ENCODE measurements at regions not wholly inside any gene's neighbourhood (a gene's known extent, or its start where the extent isn't known, plus 50 kb on each side); places are given as distances from the start of the nearest gene placed in this dataset.

GRCh38 chr6:167208819-167209576 lies 51.2 kb upstream of the GPR31 start:
- H3K27ac ChIP-seq (replicated peaks in 1 of 4), result no peak overlapping the region
- no peak for DNase-seq (ENCODE audit: extremely low spot score)
- no peaks in the 10 kb centered on the region for H3K27me3 ChIP-seq
- TF ChIP-seq POLR2A (IDR thresholded peaks at IDR 0.05; ENCODE audit: low read depth), result no peak
- 77% methylated on average over 19 of the region's 21 CpGs for WGBS
- intact Hi-C loops (cut with DNase I), result no loop called here
- H3K9me3 ChIP-seq, result no peaks in the 10 kb centered on the region
- H3K4me3 ChIP-seq, result no peak overlapping the region
- peaks cover 0 to 3% (median 0%) of the 10 kb centered on the region in 4 donors for H3K4me1 ChIP-seq
- H3K36me3 ChIP-seq, result no peaks in the 10 kb centered on the region

GRCh38 chr6:167209577-167209975 lies 51.8 kb upstream of the GPR31 start:
- Histone ChIP-seq H3K36me3 (no peaks in the 10 kb centered on the region), H3K4me1 (peaks cover 0 to 3% (median 0%) of the 10 kb centered on the region in 4 donors), H3K27me3 (no peaks in the 10 kb centered on the region), H3K27ac (replicated peaks in 1 of 4) (no peak overlapping the region), H3K9me3 (no peaks in the 10 kb centered on the region), H3K4me3 (no peak overlapping the region)
- TF ChIP-seq, protein P1, sequence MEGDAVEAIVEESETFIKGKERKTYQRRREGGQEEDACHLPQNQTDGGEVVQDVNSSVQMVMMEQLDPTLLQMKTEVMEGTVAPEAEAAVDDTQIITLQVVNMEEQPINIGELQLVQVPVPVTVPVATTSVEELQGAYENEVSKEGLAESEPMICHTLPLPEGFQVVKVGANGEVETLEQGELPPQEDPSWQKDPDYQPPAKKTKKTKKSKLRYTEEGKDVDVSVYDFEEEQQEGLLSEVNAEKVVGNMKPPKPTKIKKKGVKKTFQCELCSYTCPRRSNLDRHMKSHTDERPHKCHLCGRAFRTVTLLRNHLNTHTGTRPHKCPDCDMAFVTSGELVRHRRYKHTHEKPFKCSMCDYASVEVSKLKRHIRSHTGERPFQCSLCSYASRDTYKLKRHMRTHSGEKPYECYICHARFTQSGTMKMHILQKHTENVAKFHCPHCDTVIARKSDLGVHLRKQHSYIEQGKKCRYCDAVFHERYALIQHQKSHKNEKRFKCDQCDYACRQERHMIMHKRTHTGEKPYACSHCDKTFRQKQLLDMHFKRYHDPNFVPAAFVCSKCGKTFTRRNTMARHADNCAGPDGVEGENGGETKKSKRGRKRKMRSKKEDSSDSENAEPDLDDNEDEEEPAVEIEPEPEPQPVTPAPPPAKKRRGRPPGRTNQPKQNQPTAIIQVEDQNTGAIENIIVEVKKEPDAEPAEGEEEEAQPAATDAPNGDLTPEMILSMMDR (IDR thresholded peaks at IDR 0.05), result no peak
- TF ChIP-seq POLR2AphosphoS5 (IDR thresholded peaks at IDR 0.05) (no peak), EP300 (IDR thresholded peaks at IDR 0.05) (no peak), POLR2A (IDR thresholded peaks at IDR 0.05; ENCODE audit: low read depth) (no peak)
- DNase-seq (ENCODE audit: extremely low spot score), result no peak
- intact Hi-C loops (cut with DNase I), result no loop called here
- 94% methylated on average over 9 of the region's 9 CpGs for whole genome bisulfite sequencing

DNA sequence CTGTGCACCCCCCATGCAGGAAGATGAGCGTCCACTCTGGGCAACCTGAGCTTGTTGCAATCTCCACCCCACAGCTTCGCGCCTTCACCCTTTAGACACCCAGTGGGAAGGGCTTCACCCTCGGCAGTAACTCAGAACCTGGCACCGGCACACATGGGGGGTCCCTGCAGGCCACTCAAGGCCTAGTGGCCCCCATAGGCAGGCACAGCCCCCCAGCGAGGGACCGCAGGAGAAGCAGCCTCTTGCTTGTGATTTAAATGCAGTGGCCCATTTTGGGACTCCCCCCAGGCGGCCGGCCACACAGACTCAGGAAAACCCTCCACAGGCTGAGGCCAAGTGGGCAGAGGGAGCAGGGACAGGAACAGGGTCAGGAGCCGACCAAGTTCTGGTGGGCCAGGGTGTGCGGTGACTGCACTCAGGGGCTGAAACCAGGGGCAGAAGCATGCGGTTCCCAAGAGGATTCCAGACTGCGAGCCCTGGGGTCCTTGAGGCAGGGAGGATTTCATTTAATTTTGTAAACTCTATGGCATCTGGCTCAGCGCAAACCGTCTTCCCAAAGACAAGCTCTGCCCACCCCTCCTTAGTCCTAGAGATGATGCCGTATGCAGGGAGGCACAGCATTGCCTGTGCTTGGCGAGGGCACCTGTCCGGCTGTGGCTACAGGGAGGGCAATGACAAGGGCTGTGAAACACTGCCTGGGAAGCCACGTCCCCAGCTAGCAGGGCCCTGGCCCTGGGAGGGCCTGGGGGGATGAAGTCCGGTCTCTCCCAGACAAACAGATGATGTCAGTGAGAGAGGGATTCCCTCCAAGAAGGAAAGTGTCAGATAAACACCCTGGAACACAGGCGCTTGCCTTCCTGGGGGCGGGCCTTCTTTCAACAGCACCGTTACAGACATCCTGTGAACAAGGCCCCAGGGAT lies 52.9 kb upstream of the GPR31 start:
- H3K4me1 ChIP-seq, result peaks cover 0 to 3% (median 0%) of the 10 kb centered on the region in 4 donors
- WGBS, result 72% methylated on average over 11 of the region's 23 CpGs
- no peaks in the 10 kb centered on the region for H3K27me3 ChIP-seq
- no peak for DNase-seq (ENCODE audit: extremely low spot score)
- H3K36me3 ChIP-seq, result no peaks in the 10 kb centered on the region
- H3K27ac ChIP-seq (replicated peaks in 1 of 4), result no peak overlapping the region
- no peak for TF ChIP-seq POLR2AphosphoS5 (IDR thresholded peaks at IDR 0.05)
- no peak for TF ChIP-seq POLR2A (IDR thresholded peaks at IDR 0.05; ENCODE audit: low read depth)
- TF ChIP-seq EP300 (IDR thresholded peaks at IDR 0.05), result no peak
- TF ChIP-seq, protein P1 (IDR thresholded peaks at IDR 0.05), result no peak
- intact Hi-C loops (cut with DNase I), result loop anchor here (10.0 kb wide), 1 partner anchor 684 kb away; no protein-coding TSS in a partner anchor
- H3K4me3 ChIP-seq, result no peak overlapping the region
- no peaks in the 10 kb centered on the region for H3K9me3 ChIP-seq

GRCh38 chr6:167211295-167211648 lies 53.5 kb upstream of the GPR31 start:
- 93% methylated on average over 1 of the region's 1 CpG for WGBS
- intact Hi-C loops (cut with DNase I), result loop anchor here (10.0 kb wide), 1 partner anchor 684 kb away; no protein-coding TSS in a partner anchor
- no peak for TF ChIP-seq POLR2AphosphoS5 (IDR thresholded peaks at IDR 0.05)
- no peak for TF ChIP-seq POLR2A (IDR thresholded peaks at IDR 0.05; ENCODE audit: low read depth)
- TF ChIP-seq, protein P1 (IDR thresholded peaks at IDR 0.05), result no peak
- no peak for TF ChIP-seq EP300 (IDR thresholded peaks at IDR 0.05)

More at GRCh38 chr6:167211295-167211648, 53.5 kb upstream of the GPR31 start:
- H3K36me3 ChIP-seq, result no peaks in the 10 kb centered on the region
- no peak for DNase-seq (ENCODE audit: extremely low spot score)
- H3K27me3 ChIP-seq, result no peaks in the 10 kb centered on the region
- no peak overlapping the region for H3K4me3 ChIP-seq
- peaks cover 0 to 3% (median 0%) of the 10 kb centered on the region in 4 donors for H3K4me1 ChIP-seq
- H3K27ac ChIP-seq (replicated peaks in 1 of 4), result no peak overlapping the region
- no peaks in the 10 kb centered on the region for H3K9me3 ChIP-seq

All from esophagus muscularis mucosa (tissue), 4 donors.